GM18499 (cell line): ENCODE measurements at regions not wholly inside any gene's neighbourhood (a gene's known extent, or its start where the extent isn't known, plus 50 kb on each side); places are given as distances from the start of the nearest gene placed in this dataset.

Source experiments
- ATAC-seq: cut with Tn5 transposase; IDR thresholded peaks from one replicate; pipeline ENCODE4 v1.9.1; 2021; ENCODE audit warnings: moderate number of reproducible peaks; ENCODE audit not compliant: insufficient read depth, unreplicated experiment

DNA sequence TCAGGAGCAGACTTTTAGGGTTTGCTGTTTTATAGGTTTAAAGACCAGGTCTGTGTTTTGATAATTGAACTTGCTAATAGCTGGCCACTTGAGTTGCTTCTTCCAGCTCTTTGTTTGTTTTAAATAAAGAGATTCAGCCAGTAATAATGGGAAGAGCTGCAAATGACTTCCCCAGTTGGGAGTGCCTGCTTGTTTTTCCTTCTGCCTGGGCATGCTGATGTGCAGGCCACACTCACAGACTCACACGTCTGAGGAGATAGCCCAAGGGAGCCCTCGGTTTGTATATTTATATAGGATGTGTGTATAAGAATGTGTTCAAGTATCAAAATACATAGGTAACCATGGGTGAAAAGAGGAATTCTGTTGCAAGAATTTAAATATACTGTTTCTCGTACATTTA lies 78.2 kb upstream of the BOC start:
- ATAC-seq: no peak

DNA sequence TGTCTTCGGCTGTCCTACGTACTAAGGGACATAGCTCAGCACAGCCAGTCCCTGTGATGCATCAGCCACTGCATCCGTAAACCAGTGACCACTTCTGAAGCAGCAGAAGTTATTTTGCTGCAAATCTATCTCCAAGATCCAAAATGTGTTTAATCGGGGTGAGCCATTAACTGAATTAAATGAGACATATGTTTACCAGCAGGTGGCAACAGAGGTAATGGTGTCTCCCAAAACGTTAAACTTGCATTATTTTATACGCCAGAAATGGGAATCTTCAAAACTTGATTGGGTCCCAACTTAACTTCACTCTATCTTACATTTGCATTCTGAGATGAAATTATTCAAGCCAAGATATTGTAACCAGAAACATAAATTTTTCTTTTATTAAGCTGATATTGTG lies 75.3 kb upstream of the BOC start:
- no peak for ATAC-seq

DNA sequence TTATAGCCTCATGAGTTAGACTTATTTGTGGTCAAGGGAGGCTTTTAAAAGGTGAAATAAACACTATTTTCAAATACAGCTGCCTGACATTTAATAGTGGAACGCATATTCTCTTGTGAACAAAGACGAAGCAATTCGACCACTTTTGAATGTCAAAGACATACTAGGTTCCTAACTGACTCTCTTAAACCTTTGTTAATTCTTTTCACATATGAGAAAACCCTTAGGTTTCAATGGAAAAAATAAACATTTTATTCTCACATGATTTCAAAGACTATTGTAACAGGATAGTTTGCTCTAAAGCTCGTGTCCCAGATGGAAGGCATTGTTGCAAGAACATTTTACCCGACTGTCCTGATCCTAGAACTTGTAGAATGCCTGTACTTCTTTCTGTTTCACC lies 74.8 kb upstream of the BOC start:
- no peak for ATAC-seq

DNA sequence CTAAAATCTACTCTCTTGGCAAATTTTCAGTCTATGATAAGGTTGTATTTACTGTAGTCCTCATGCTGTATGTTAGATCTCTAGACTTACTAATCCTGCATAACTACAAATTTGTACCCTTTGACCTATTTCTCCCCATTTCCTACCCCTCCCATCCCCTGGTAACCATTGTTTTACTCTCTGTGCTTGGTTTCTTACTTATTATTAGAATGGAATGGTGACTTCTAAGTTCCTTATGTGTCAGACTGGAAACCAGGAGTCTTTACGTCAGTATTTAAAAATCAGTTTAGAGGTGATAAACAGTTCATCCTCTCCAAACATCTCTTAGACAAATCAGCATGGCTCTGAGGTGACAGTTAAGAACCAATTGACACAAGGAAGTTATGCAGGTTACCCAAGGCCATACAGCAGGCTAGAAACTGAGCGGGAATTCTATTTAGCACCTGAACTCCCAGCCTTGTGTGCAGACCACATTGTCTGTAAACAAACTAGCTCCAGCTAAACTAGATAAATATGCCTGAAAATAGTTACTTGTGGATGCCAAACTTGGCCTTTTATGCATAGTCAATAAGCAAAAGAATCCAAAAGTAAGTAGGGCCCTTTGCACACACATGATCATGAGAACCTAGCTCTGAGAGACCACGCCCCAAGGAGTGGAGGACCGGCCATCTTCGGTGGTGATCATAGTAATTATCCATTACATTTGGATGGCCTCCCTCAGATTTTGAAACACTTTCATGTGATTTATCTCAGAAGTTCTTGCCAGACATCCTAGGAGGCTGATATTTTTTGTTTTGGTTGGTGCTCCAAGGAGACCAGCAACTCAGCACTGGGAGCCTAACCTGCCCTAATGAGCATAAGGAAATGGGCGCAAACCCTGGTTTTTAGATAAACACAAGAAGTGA lies 72.3 kb upstream of the BOC start:
- no peak for ATAC-seq

DNA sequence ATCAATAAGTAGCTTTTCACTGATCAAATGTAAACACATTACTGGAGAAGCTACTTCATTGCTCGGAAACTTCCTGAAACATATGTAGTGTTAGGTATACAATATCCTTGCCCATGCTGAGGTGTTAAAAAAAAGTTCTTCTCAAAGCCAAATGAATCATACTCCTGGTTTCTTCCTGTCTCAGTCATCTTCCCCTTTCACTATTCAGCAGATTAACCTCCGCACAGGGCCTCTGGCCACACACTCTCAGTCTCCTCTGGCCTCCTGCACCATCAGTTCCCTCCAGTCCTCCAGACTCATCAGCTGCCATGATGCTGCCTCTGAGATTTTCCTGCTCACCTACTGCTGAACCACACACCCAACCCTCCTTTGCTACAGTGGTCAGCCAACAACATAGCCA lies 70.5 kb upstream of the BOC start:
- ATAC-seq: no peak

DNA sequence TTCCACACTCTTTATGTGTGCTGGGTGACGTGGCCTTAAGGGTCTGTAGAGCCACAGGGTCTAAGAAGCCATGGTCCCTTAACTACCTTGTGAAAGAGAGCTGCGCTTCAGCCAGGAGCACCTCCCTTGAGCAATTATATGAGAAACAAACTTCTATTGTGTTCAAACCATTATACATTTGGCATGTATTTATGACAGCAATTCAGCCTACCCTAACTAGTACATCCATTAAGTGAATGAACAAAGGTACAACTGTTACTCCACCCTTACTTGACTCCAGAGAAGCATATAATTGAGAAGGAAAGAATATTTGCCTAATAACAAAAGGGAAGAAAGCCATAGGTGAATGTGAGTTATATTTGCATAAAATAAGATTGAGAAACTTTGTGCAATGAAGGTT lies 69.8 kb upstream of the BOC start:
- ATAC-seq: no peak

DNA sequence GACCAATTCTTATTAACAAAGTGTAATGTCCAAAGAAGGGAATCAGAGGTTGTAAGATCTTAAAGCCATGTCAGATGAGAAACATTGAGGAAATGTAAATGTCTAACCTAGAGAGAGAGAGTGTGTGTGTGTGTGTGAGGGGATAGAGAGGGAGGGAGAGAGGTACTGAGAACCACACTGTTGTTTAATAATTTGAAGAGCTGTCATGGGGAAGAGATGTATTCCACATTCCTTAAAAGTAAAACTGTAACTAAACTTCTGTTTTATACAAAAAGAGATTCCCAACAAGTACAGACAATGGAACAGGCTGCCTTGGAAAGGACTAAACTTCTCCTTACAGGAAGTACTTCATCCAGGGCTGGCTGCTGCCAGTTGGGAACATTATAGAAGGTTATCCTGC lies 68.9 kb upstream of the BOC start:
- no peak for ATAC-seq

DNA sequence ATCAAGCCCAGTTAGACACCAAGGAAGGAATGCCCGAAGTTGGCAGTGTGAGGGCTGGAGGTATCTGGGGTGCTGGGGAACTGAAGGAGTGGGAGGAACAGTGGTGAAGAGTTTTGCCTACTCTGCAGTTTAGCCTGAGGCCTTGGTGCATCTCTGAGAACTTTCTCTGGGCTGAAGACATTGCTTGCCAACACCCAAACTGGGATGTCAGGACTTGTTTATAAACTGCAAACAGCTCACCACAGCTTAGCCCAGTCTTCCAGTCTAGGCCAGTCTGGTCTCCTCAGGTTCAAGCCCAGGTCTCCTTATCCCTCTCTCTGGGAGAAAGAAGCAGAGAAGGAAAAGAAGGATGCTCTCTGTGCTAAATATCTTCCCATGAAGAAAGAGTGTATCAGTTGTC lies 68.0 kb upstream of the BOC start:
- no peak for ATAC-seq

DNA sequence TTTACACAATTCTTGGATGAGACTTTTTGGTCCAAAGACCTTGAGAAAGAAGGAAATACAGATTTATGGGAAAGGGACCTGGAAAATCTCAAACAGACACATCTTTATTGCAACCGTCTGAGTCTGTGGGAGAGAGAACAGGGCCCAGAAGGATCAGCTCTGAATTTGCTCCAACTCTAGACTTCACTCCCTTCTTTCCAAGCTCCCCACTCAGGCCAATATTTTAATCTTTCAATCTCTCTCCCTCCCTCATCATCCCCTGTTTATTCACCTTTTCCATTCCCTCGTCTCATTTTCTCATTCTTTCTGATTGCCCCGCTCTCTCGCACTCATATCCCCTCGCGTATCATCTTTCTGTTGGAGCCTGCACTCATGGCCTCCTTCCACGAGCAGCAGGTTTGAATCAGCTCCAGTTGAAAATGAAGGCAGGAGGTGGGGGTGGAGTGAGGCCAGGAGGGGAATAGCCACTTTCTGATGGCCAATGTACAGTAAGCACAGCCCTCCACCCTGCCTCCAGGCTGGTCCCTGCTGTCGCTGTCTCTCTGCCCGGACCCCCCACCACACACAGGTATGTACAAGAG lies 63.6 kb upstream of the BOC start:
- ATAC-seq: no peak

DNA sequence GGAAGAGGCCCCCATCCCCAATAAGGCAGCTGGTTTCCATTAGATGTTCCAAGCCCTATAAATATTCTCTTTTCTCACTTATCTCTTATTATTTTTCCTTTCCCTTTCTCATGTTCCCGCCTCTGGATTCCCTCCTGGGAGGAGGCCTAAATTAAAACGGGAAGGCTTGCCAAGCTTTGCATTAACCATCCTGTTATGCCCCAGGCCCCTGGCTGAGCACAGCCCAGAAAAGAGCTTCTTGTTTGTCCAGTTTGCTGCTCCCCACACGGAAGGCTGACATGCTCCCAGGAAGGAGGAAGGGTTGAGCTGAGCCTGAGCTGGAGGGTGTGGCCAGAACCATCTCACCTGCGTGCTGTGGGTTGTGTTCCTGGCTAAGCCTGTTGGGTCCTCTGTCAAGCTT lies 63.1 kb upstream of the BOC start:
- no peak for ATAC-seq

DNA sequence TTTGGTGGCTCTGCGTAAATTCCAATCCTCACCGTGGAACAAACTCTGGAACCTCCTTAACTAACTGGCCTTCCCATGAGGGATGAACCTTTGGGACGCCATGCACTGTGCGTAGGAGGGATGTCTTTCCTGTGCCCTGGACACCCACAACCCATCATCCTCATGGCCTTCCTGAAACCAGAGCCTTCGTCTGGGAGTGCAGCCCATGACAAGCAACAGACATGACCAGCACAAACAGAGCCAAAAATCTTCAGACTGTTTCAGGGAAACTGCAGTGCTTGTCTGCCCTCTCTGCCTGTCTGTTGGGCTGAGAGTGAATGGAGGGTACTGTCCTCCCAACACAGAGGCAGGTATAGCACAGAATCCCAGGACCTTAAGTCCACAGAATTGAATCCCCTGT lies 61.1 kb upstream of the BOC start:
- ATAC-seq: no peak

DNA sequence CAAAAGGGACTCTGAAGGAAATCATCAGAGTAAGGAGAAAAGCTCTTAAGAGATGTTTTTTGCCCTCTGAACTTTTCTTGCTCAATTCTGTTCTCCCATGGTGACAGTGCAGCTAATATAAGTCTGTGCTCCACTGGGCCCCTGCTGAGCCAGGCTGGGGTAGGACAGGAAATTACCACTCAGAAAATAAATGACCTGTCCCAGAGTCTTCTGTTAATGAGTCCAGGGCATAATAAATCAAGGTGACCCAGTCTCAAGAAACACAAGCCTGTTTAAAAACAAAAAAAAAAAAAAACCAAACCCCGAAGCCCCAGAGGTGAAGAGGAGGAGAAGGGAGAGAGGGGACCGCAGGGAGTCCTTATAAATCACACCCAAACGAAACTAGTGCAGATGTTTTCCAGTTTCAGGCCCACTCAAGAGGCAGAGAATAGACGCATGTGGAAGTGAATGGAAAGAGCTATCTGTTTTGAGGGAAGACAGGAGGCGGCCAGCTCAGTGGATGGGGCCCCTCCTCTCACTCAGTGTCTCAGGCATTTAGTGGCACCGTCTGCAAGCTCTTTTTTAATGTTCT lies 59.8 kb upstream of the BOC start:
- ATAC-seq: no peak

DNA sequence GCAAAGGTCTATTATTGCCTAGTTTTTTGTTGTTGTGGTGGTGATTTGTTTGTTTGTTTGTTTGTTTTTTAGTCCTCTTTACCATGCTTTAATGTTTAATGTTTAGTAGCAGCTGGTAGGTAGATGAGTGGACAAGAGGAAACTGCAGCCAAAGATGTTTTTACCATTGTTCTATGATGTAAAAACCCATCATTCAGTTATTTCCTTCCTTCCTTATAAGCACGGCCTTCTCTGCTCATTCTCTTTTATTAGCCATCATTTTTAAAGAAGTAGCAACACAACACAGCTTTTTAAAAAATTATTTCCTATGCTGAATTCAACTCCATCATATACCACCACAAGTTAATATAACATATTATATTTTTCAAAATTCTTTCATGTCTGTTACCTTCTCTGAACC lies 58.5 kb upstream of the BOC start:
- no peak for ATAC-seq

DNA sequence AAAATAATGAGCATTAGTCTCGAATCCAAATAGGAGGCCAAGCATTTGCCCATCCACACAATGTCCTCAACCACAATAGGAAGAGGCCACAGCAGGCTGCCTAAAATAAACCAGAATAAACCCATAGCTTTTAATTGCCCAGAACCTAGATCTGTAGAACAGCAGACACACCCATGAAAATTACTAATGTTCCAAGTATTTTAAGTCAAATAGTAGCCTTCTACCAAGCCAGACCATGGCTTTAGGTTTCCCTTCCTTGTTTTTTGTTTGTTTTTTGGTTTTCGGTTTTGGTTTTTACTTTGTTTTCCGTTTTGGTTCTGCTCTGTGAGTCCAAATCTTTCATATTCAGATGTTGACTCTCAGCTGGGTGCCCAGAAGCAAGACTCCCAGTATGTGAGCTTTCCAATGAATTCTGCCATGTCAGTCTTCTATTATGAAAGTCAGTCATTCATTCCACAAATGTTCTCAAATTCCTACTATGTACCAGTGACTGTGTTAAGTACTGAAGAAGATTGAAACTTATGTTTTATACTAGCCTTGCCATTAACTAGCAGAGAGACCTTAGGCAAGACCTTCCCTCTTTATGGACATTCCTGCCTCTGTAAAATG lies 57.8 kb upstream of the BOC start:
- ATAC-seq: peak; percentile 93

DNA sequence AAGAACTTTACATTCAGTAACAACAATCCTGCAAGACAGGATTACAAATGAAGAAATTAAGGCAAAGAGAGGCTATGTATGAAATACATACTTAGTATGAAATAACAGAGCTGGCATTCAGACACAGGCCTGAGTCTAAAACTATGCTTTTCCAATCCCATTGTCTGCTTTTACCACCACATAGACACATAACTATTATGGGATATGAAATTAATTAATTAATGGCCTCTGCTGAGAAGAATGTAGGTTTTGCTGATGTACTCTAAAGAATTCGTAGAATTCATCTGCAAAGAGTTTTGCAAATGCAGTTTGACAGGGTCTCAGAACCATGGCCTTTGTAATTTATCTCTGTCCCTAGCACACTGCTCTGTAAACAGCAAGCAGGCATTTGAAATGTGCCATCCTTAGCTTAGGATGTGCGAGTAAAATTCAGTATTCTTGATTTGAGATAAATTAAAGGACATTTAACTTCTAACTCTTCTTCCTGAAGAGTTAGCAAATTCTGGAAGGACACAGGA lies 54.5 kb upstream of the BOC start:
- ATAC-seq: no peak

DNA sequence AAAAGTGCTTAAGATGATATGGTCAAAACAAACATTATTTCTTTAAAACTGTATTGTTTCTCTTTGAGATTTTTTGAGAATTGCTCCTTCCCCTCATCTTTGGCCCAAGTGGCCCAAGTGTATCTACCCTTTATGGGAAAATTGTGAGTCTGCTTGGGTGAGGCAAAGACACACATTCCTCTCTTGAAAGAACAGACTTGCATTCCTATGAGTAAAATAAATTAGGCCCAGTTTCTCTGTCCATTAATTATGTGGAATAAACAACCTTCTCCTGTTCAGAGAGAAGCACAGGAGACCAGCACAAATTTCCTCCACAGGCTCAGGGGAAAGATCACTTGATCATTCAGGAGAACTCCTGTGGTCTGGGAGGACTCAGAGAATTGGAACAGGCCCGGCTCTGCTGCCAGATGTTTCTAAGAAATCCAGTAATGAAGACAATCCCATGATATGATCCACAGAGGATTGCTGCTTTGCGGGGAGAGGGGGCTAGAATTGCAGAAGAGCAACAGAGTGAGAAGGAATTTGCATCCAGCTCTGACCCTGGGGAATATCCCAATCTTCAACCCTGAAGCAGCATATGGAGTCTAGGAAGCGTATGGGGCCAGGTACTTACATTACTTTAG lies 53.8 kb upstream of the BOC start:
- no peak for ATAC-seq

DNA sequence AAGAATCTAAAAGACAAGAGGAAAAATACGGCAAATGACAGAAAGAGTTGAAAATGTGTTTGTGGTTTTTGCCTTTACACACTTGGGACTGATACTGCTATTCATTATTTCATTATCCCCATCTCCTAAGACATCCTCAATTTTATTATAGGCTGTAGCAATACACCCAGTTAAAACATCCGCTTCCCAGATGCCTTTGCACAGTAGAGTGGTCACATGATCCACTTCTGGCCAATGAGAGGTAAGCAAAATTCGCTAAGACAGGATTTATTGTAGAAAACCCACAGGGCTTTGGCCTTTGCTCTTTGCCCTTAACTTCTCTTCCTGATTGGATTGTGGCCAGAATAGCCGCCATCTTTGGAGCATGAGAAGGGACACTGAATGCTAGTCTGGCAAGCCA lies 53.2 kb upstream of the BOC start:
- ATAC-seq: no peak
